Germinal center (tissue), 1 donor: ENCODE measurements at regions not wholly inside any gene's neighbourhood (a gene's known extent, or its start where the extent isn't known, plus 50 kb on each side); places are given as distances from the start of the nearest gene placed in this dataset.
"Not testable (repeated sequence)": the region's sequence is repeated elsewhere in the genome, so short reads cannot be mapped to it uniquely, and the experiment has no call there.

Source experiments
- DNase-seq: peaks from one replicate; pipeline ENCODE4 v3.0.0; 2012; ENCODE audit warnings: mixed read lengths, low spot score

- DNase-seq: no peak
Observed at GRCh38 chr4:160082432-160083207, 979.7 kb downstream of the RAPGEF2 start.

GRCh38 chr4:160091631-160092030 is 988.8 kb downstream of the RAPGEF2 start:
- DNase-seq: no peak

DNA sequence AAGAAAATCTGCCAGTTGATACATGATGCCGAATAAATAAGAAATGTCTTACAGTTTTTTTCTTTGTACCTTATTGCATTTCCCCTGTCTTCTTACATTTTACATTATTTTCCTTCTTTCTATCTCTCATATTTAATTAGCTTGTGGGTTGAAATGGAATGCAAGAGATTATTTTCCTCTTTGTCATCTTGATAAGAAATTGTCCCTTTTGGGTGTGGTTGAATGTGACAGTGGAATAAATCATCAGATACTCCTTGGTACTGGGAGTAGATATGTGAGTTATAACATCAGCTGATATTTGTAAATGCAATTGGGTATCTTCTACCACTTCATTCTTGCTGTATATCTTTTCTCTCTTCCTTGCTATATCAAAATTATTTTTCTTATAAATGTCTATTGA is 997.4 kb downstream of the RAPGEF2 start:
- no peak for DNase-seq

DNA sequence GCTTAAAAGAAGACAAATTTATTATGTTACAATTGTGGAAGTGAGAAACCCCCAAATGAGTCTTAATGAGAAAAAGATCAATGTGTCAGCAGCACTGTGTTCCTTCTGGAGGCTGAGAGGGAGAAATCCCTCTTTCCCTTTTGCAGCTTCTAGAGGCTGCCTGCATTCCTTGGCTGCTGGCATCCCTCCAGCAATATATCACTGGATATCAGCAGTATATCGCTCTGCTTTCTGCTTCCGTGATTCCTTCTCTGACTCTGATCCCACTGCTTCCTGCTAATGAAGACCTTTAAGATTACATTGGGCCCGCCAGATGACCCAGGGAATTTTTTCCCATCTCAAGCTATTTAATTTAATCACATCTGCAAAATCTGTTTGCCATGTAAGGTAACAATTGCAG is 1008.0 kb downstream of the RAPGEF2 start:
- DNase-seq: no peak

DNA sequence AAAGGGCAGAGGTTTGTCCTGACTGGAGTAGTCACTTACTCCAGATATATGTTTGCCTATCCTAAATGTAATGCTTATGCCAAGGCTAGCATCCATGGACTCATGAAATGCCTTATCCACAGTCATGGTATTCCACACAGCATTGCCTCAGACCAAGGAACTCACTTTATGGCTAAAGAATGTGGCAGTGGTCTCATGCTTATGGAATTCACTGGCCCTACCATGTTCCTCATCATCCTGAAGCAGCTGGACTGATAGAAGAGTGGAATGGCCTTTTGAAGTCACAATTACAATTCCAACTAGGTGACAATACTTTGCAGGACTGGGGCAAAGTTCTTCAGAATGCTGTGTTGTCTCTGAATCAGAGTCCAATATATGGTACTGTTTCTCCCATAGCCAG is 1014.8 kb downstream of the RAPGEF2 start:
- no peak for DNase-seq

DNA sequence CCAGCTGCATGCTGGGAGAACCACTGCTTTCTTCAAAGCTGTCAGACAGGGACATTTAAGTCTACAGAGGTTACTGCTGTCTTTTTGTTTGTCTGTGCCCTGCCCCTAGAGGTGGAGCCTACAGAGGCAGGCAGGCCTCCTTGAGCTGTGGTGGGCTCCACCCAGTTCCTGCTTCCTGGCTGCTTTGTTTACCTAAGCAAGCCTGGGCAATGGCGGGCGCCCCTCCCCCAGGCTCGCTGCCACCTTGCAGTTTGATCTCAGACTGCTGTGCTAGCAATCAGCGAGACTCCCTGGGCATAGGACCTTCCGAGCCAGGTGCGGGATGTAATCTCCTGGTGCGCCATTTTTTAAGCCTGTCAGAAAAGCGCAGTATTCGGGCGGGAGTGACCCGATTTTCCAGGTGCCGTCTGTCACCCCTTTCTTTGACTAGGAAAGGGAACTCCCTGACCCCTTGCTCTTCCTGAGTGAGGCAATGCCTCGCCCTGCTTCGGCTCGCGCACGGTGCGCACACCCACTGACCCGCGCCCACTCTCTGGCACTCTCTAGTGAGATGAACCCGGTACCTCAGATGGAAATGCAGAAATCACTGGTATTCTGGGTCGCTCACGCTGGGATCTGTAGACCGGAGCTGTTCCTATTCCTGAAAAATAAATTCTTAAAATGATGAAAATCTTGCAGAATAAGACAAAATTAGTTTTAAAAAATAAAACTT is 1022.9 kb downstream of the RAPGEF2 start:
- DNase-seq: not testable (repeated sequence)

- DNase-seq: no peak
Observed at GRCh38 chr4:160127211-160127610, 1024.3 kb downstream of the RAPGEF2 start.

DNA sequence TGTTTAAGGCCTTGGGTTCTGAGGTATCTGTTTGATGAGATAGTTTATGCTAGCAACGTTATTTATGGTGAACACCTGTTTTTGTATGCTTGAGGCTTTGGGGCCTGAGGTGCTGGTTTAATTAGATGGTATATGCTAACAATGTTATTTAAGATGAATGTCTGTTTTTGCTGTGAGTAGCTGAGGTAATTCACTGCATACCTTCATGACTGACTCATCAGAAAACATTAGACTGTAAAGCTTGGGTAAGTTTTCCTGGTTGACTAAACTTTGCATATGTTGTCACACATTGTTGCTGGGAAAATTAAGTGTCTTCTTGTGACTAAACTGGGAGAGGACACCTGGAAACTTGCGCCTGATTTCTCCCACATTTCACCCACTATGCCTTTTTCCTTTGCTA is 1026.6 kb downstream of the RAPGEF2 start:
- no peak for DNase-seq

- DNase-seq: no peak
Observed at GRCh38 chr4:160136021-160136420, 1033.1 kb downstream of the RAPGEF2 start.

- no peak for DNase-seq
Observed at GRCh38 chr4:160141206-160141605, 1038.3 kb downstream of the RAPGEF2 start.

GRCh38 chr4:160142579-160142978 is 1039.7 kb downstream of the RAPGEF2 start:
- DNase-seq: no peak

- no peak for DNase-seq
Observed at GRCh38 chr4:160143574-160143973, 1040.7 kb downstream of the RAPGEF2 start.

DNA sequence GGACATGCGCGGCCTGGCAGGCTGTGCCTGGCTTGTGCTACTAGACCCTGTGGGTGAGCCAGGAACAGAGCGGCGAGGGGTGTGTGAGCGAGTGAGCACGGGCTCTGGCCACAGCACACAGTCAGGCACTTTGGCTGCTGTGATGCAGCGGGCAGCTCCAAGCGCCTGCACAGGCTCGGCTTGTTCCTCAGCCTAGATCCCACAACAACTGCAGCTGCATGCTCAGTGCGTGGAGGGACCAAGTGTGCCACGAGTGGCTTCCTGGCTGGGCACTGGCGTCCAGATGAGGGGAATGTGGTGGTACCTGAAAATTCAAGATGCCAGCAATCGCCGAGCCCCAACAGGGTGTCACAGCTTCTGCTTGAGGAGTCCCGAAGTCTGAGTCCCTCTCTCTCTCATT is 1056.6 kb downstream of the RAPGEF2 start:
- no peak for DNase-seq

DNA sequence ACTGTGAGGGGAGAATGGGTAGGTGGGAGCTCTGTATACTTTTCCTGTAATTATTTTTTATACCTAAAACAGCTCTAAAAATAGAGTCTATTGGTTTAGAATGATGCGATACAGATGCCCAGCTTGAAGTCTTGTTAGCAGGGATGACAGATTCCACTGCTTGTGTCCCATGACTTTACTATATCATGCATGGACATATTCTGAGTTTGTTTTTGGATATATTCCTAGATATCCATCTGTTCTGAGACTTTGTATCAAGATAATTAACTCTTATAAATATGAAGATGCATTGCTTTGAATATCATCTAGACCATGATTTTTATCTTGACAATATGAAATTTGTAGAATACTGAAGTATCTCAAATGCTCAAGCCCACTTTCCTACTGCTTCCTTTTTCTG is 1058.1 kb downstream of the RAPGEF2 start:
- DNase-seq: no peak

- no peak for DNase-seq
Observed at GRCh38 chr4:160175064-160175643, 1072.3 kb downstream of the RAPGEF2 start.

- DNase-seq: no peak
Observed at GRCh38 chr4:160180211-160180610, 1077.3 kb downstream of the RAPGEF2 start.

DNA sequence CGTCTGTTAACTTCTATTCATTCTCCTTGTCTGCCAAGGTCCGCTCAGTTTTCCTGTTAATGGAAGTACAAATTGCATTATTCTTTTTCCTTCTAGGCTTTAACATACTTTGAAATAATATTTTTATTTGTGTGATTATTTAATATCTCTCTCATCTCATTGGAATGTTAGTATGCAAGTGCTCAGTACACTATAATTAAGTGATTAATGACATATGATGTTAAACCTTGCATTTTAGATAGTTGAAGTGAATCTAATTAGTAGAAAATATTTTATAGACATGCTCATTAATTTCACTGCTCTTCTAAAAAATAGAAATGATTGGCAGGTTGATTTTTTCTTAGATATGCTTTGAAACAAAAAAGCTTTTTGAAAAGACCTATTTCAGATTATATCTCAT is 1079.8 kb downstream of the RAPGEF2 start:
- no peak for DNase-seq

DNA sequence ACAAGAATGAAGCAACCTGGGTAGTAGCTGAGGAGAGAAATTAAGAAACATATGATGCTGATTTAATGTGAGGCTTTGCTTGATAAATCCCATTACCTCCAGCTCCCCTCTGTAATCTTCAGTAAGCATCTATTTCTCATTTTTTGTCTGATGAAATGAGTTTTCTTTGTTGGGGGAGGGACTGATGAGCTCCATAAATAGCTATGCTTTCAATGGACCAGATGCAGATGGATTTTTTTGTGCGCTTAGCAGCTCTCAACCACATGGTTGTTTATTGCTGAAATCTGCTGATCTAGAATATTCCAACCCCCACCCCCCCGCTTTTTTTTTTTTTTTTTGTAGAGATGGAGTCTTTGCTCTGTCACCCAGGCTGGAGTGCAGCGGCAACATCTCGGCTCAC is 1082.0 kb downstream of the RAPGEF2 start:
- DNase-seq: no peak

DNA sequence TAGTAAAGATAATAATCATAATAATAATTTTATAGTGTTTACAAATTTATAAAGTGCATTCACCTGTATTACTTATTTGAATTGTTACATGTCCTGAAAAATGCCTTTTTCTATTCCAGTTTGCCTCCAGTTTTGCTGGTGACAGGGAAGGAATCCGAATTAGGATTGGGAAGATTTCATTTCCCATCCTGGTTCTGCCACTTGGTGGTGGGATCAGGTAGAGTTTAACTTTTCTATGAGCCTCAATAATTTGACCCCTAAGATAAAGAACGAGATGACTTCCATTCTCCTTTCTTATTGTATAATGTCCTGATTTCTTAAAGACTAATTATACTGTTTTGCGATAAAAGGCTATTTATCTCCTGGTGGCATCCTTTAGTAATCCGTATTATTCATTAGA is 1090.9 kb downstream of the RAPGEF2 start:
- DNase-seq: no peak

- DNase-seq: no peak
Observed at GRCh38 chr4:160194716-160195115, 1091.8 kb downstream of the RAPGEF2 start.

DNA sequence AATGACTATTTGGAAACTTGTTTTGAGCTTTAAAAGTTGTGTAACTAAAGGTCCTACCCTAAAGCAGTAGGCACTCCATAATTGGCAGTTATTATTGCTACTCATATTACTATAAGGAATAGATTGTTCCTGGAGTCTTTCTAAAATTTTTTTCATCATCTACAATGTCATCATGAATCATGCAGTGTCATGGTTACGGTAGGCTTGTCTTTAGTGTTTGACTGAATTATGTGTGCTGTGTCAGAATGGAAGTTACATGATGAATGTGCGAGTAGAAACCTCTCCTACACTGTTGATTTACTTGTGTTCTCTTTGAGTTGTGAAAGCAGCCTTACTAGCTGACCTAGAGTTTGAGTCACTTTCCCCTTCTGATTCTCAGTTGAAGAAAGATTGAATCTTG is 1099.9 kb downstream of the RAPGEF2 start:
- no peak for DNase-seq

GRCh38 chr4:160212078-160212477 is 1109.2 kb downstream of the RAPGEF2 start:
- DNase-seq: no peak

GRCh38 chr4:160213366-160213765 is 1110.5 kb downstream of the RAPGEF2 start:
- no peak for DNase-seq
